Tibial nerve (tissue), 3 donors: ENCODE measurements at regions not wholly inside any gene's neighbourhood (a gene's known extent, or its start where the extent isn't known, plus 50 kb on each side); places are given as distances from the start of the nearest gene placed in this dataset.

Source experiments
- POLR2A ChIP-seq, 2 donors: fragments of 450-650 bp; IDR thresholded peaks; one replicate each; pipeline ENCODE4 v1.6.1; 2017; ENCODE audit warnings: antibody characterized with exemption in 2 of 2, mild to moderate bottlenecking in 2 of 2, moderate library complexity in 2 of 2
- TF ChIP-seq, protein P1 (sequence below), 5 experiments: fragments of 200-600 bp in 3 of 5; fragments of 450-650 bp in 2 of 5; sonication (generic) in 3 of 5; IDR thresholded peaks; one replicate each; pipeline ENCODE4 v1.5.1; 2016 to 2019; ENCODE audit warnings: antibody characterized with exemption in 5 of 5, mild to moderate bottlenecking in 3 of 5, moderate library complexity in 2 of 5

DNA sequence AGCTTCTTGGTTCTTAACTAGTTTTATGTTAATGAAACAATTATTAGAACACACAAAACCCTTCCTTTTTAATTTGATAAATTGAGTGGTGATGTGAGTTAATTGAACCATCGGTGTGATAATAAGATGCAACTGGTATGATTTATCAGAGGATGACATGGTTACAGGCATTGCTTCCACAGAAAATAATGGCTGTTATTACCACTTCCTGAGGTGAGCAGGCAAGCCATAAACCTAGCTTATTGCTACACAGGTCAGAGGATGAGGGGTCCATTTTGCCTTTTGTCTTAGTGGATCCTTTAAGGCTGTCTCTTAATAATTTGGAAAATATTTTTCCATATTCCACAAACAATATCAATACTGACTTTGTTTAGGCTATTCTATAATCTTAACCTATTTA is 226.6 kb upstream of the EDNRB start:
- TF ChIP-seq, protein P1, sequence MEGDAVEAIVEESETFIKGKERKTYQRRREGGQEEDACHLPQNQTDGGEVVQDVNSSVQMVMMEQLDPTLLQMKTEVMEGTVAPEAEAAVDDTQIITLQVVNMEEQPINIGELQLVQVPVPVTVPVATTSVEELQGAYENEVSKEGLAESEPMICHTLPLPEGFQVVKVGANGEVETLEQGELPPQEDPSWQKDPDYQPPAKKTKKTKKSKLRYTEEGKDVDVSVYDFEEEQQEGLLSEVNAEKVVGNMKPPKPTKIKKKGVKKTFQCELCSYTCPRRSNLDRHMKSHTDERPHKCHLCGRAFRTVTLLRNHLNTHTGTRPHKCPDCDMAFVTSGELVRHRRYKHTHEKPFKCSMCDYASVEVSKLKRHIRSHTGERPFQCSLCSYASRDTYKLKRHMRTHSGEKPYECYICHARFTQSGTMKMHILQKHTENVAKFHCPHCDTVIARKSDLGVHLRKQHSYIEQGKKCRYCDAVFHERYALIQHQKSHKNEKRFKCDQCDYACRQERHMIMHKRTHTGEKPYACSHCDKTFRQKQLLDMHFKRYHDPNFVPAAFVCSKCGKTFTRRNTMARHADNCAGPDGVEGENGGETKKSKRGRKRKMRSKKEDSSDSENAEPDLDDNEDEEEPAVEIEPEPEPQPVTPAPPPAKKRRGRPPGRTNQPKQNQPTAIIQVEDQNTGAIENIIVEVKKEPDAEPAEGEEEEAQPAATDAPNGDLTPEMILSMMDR (IDR thresholded peaks at IDR 0.05) = no peak
- no peak for TF ChIP-seq POLR2A (IDR thresholded peaks at IDR 0.05)
